ENCODE measurements at regions not wholly inside any gene's neighbourhood (a gene's known extent, or its start where the extent isn't known, plus 50 kb on each side); places are given as distances from the start of the nearest gene placed in this dataset.

DNA sequence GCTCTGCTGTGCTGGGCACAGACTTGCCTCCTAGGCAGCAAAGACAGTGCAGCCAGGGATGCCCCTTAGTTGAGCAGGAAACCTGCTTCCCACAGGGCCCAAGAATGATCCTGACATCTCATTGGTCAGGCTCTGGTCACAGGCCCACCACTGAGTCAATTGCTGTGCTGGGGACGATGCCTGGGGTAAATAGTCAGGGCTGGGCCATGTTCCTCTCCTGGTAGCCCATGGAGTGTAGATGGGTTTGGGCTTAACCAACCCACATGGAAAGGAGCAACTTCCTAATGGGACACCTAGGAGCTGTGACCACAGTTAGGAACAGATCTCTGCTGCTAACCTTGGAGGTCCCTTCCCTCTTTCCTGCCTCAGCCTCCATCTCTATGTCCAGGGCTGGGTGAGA is 212.5 kb upstream of the ZNF536 start:
- Histone ChIP-seq H4K5ac (ENCODE audit: low read depth, low read length) (no peak overlapping the region), H4K8ac (ENCODE audit: low read depth in 2 of 2, low read length in 2 of 2) (no peak overlapping the region), H2BK15ac (ENCODE audit: low read depth, low read length) (no peak overlapping the region), H2AK9ac (replicated peaks; ENCODE audit: low read depth, low read length, poor library complexity) (no peak overlapping the region), H2BK5ac (ENCODE audit: low read depth, low read length, poor library complexity, severe bottlenecking) (no peak overlapping the region), H3K4ac (ENCODE audit: low read depth, low read length) (no peak overlapping the region), H3K4me1 (ENCODE audit: control insufficient read depth, insufficient read depth, low read length) (no peaks in the 10 kb centered on the region), H3K4me2 (ENCODE audit: low read depth, low read length) (no peak overlapping the region), H3K27ac (ENCODE audit: insufficient read depth, low read length) (no peak overlapping the region), H3K36me3 (ENCODE audit: control insufficient read depth, insufficient read depth, low read length) (no peaks in the 10 kb centered on the region), H4K20me1 (ENCODE audit: insufficient read depth, low read length) (no peaks in the 10 kb centered on the region), H4K91ac (ENCODE audit: insufficient read depth, low read depth, low read length) (no peak overlapping the region), H2AK5ac (ENCODE audit: low read depth, low read length) (no peak overlapping the region), H3K27me3 (ENCODE audit: control insufficient read depth, insufficient read depth, low read length) (no peaks in the 10 kb centered on the region), H3K9me1 (ENCODE audit: insufficient read depth, low read length) (no peaks in the 10 kb centered on the region), H3K56ac (ENCODE audit: extremely low read depth, insufficient read depth, low read length) (no peak overlapping the region), H3K9me3 (ENCODE audit: control insufficient read depth, insufficient read depth, low read length) (peaks cover 26% of the 10 kb centered on the region), H3K18ac (ENCODE audit: low read depth, low read length) (no peak overlapping the region), H3K79me1 (ENCODE audit: low read depth in 1 of 2, low read length in 2 of 2) (no peaks in the 10 kb centered on the region), H2BK20ac (ENCODE audit: low read depth, low read length) (no peak overlapping the region), H3K14ac (replicated peaks; ENCODE audit: low read depth, low read length) (no peak overlapping the region), H3K9ac (ENCODE audit: low read depth, low read length) (no peak overlapping the region), H2BK120ac (ENCODE audit: low read depth, low read length) (no peak overlapping the region), H3K23ac (ENCODE audit: low read depth, low read length) (no peak overlapping the region), H2AFZ (replicated peaks; ENCODE audit: low read length, poor library complexity) (no peak overlapping the region), H3K4me3 (ENCODE audit: insufficient read depth, low read depth, low read length) (no peak overlapping the region)
- dilution Hi-C loops (cut with HindIII; ENCODE audit: low sequenced_read_pairs, unreplicated experiment), result no loop called here
- WGBS, 2 experiments (ENCODE audit: extremely low coverage in 2 of 2, insufficient read length in 1 of 2), result no CpG with 5 or more reads among the region's 1 CpG
- BruUV-seq (replicated peaks), result no TSS peak
- ChIA-PET POLR2A (ENCODE audit: unreplicated experiment) (no interaction called here), CTCF (no interaction called here)
- ATAC-seq (ENCODE audit: low read depth), result no peak
- in situ Hi-C loops (cut with MboI; ENCODE audit: low sequenced_read_pairs), result no loop called here
- DNase-seq, result no peak
- intact Hi-C loops (cut with micrococcal nuclease), result no loop called here
- TF ChIP-seq CHD1 (IDR thresholded peaks at IDR 0.05; ENCODE audit: low read depth, low read length) (no peak), MXI1 (IDR thresholded peaks at IDR 0.05; ENCODE audit: borderline replicate concordance, low read depth, low read length) (no peak), ELK1 (IDR thresholded peaks at IDR 0.05; ENCODE audit: borderline replicate concordance, low read depth, low read length) (no peak), FOS (IDR thresholded peaks at IDR 0.05; ENCODE audit: low read depth, low read length) (no peak), NFE2L2 (IDR thresholded peaks at IDR 0.05; ENCODE audit: low read depth, low read length) (no peak), RAD21 (IDR thresholded peaks at IDR 0.05; ENCODE audit: low read length) (no peak), MAFK (IDR thresholded peaks at IDR 0.05; ENCODE audit: low read depth, low read length) (no peak), MAZ (IDR thresholded peaks at IDR 0.05; ENCODE audit: borderline replicate concordance, low read depth, low read length) (no peak), RFX5 (IDR thresholded peaks at IDR 0.05; ENCODE audit: low read depth, low read length) (no peak), SMC3 (IDR thresholded peaks at IDR 0.05; ENCODE audit: low read depth, low read length) (no peak), BHLHE40 (IDR thresholded peaks at IDR 0.05; ENCODE audit: low read depth, low read length) (no peak), POLR2A (IDR thresholded peaks at IDR 0.05; ENCODE audit: low read depth, low read length) (no peak)

Measured in IMR-90 (cell line).